SU-DHL-6 (cell line): ENCODE measurements at regions not wholly inside any gene's neighbourhood (a gene's known extent, or its start where the extent isn't known, plus 50 kb on each side); places are given as distances from the start of the nearest gene placed in this dataset.
"Not testable (repeated sequence)": the region's sequence is repeated elsewhere in the genome, so short reads cannot be mapped to it uniquely, and the experiment has no call there.

Experiments used
- H2AFZ ChIP-seq: fragments of 200-600 bp; sonication (generic); 2 replicates; pipeline ENCODE4 v1.6.1; 2014; ENCODE audit warnings: low read depth, mild to moderate bottlenecking, moderate library complexity, mixed read lengths, antibody characterized with exemption, low read length; ENCODE audit not compliant: severe bottlenecking
- H3F3A ChIP-seq: fragments of 200-600 bp; shearing (Covaris generic); 2 replicates; pipeline ENCODE4 v1.6.0; 2016; ENCODE audit warnings: antibody characterized with exemption, mild to moderate bottlenecking; ENCODE audit not compliant: insufficient read depth
- H3K27ac ChIP-seq: fragments of 200-600 bp; sonication (generic); 2 replicates; pipeline ENCODE4 v1.5.1; 2016; ENCODE audit warnings: low read depth, mild to moderate bottlenecking, low read length, moderate library complexity, mixed read lengths
- H3K27me3 ChIP-seq: fragments of 200-600 bp; sonication (generic), shearing (Covaris generic); 2 replicates; pipeline ENCODE4 v1.6.0; 2014; ENCODE audit warnings: mild to moderate bottlenecking, low read length
- H3K36me3 ChIP-seq: fragments of 200-600 bp; sonication (generic); 2 replicates; pipeline ENCODE4 v1.6.1; 2014; ENCODE audit warnings: mild to moderate bottlenecking, low read length, mixed read lengths
- H3K4me2 ChIP-seq: fragments of 300-600, 200-600 bp; shearing (Covaris generic), sonication (generic); 2 replicates; pipeline ENCODE4 v1.6.0; 2014; ENCODE audit warnings: low read length, low read depth, mild to moderate bottlenecking; ENCODE audit not compliant: poor library complexity, severe bottlenecking
- H3K4me3 ChIP-seq: fragments of 200-600 bp; sonication (generic); 2 replicates; pipeline ENCODE4 v1.5.1; 2014; ENCODE audit warnings: antibody characterized with exemption, low read length, mild to moderate bottlenecking, mixed read lengths; ENCODE audit not compliant: insufficient read depth, poor library complexity, severe bottlenecking
- H3K79me2 ChIP-seq: fragments of 200-600 bp; sonication (generic); 2 replicates; pipeline ENCODE4 v1.6.1; 2014; ENCODE audit warnings: mild to moderate bottlenecking, low read length, moderate library complexity; ENCODE audit not compliant: insufficient read depth
- H3K9ac ChIP-seq: fragments of 200-600 bp; sonication (generic); 2 replicates; pipeline ENCODE4 v1.7.0; 2014; ENCODE audit warnings: mild to moderate bottlenecking, low read length
- H3K9me2 ChIP-seq: fragments of 200-600 bp; sonication (generic); replicated peaks from 2 replicates; pipeline ENCODE4 v1.6.1; 2014; ENCODE audit warnings: low read length; ENCODE audit not compliant: insufficient read depth
- H3K9me3 ChIP-seq: fragments of 200-600 bp; sonication (generic); 2 replicates; pipeline ENCODE4 v1.6.1; 2014; ENCODE audit warnings: low read length, mixed read lengths; ENCODE audit not compliant: insufficient read depth
- H4K20me1 ChIP-seq: fragments of 200-600 bp; sonication (generic); 2 replicates; pipeline ENCODE4 v1.6.1; 2014; ENCODE audit warnings: low read depth, mild to moderate bottlenecking, antibody characterized with exemption, low read length, moderate library complexity, mixed read lengths
- EZH2phosphoT487 ChIP-seq: fragments of 200-600 bp; sonication (generic), shearing (Covaris generic); conservative IDR thresholded peaks from 2 replicates; pipeline ENCODE4 v1.6.1; 2018; ENCODE audit warnings: mild to moderate bottlenecking, antibody characterized with exemption, low read length, moderate library complexity, mixed read lengths
- TF ChIP-seq, protein P1 (sequence below): fragments of 200-600 bp; sonication (generic); IDR thresholded peaks from one replicate; pipeline ENCODE4 v1.5.1; 2017; ENCODE audit warnings: antibody characterized with exemption, mild to moderate bottlenecking, low read length, moderate library complexity; ENCODE audit not compliant: insufficient read depth, poor library complexity, severe bottlenecking

DNA sequence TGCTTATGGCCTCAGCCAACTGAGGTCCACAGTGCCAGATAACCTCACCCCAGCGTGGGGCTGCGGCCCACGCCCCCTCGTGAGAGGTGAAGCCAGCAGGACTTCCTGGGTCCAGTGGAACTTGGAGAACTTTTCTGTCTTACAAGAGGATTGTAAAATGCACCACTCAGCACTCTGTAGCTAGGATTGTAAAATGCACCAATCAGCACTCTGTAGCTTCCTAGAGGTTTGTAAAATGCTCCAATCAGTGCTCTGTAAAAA is 109.1 kb downstream of the AKAP11 start:
- H3K36me3 ChIP-seq, result no peaks in the 10 kb centered on the region
- no peaks in the 10 kb centered on the region for H3K9me2 ChIP-seq
- no peak overlapping the region for H3K27ac ChIP-seq
- H3K4me2 ChIP-seq, result no peak overlapping the region
- H3K79me2 ChIP-seq, result no peaks in the 10 kb centered on the region
- TF ChIP-seq EZH2phosphoT487, result no peak
- TF ChIP-seq, protein P1, sequence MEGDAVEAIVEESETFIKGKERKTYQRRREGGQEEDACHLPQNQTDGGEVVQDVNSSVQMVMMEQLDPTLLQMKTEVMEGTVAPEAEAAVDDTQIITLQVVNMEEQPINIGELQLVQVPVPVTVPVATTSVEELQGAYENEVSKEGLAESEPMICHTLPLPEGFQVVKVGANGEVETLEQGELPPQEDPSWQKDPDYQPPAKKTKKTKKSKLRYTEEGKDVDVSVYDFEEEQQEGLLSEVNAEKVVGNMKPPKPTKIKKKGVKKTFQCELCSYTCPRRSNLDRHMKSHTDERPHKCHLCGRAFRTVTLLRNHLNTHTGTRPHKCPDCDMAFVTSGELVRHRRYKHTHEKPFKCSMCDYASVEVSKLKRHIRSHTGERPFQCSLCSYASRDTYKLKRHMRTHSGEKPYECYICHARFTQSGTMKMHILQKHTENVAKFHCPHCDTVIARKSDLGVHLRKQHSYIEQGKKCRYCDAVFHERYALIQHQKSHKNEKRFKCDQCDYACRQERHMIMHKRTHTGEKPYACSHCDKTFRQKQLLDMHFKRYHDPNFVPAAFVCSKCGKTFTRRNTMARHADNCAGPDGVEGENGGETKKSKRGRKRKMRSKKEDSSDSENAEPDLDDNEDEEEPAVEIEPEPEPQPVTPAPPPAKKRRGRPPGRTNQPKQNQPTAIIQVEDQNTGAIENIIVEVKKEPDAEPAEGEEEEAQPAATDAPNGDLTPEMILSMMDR, result no peak
- peaks cover 12% of the 10 kb centered on the region; the same call in 1 of the 2 replicates for H3F3A ChIP-seq
- no peaks in the 10 kb centered on the region for H3K27me3 ChIP-seq
- no peaks in the 10 kb centered on the region for H3K9me3 ChIP-seq
- no peak overlapping the region for H2AFZ ChIP-seq
- no peak overlapping the region for H3K4me3 ChIP-seq
- H3K9ac ChIP-seq, result no peak overlapping the region
- H4K20me1 ChIP-seq, result no peaks in the 10 kb centered on the region

DNA sequence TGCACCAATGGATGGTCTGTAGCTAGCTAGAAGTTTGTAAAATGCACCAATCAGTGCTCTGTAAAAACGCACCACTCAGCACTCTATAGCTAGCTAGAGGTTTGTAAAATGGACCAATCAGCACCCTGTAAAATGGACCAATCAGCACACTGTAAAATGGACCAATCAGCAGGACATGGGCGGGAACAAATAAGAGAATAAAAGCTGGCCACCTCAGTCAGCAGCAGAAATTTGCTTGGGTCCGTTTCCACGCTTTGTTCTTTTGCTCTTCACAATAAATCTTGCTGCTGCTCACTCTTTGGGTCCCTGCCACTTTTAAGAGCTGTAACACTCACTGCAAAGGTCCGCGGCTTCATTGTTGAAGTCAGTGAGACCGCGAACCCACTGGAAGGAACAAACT is 109.5 kb downstream of the AKAP11 start:
- not testable (repeated sequence) for H3K4me2 ChIP-seq

DNA sequence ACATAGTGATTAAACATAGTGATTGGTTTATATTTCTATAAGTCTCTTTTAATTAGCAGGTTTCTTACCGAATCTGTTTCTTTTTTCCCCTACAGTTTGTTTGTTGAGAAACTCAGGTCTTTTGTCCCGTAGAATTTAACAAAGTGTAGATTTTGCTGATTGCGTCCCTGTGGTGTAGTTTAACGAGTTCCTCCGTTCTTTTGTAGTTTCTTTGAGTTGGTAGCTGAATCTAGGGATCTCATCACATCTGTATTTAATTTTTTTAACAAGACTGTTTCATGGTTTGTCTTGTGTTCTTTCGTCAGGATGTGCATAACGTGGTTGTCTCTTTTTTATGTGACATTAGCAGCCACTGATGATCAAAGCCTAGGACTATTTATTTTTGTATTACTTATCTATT is 111.1 kb downstream of the AKAP11 start:
- Histone ChIP-seq H3K4me2 (no peak overlapping the region), H3F3A (0 out of 2 replicates have a peak, but pooled peaks cover 3% of the 10 kb centered on the region), H2AFZ (no peak overlapping the region), H4K20me1 (no peaks in the 10 kb centered on the region), H3K9me3 (no peaks in the 10 kb centered on the region), H3K4me3 (no peak overlapping the region), H3K79me2 (no peaks in the 10 kb centered on the region), H3K9me2 (no peaks in the 10 kb centered on the region), H3K9ac (no peak overlapping the region), H3K36me3 (no peaks in the 10 kb centered on the region), H3K27me3 (no peaks in the 10 kb centered on the region), H3K27ac (no peak overlapping the region)
- TF ChIP-seq, protein P1, result no peak
- TF ChIP-seq EZH2phosphoT487, result no peak

More for the DNA sequence above, 109.5 kb downstream of the AKAP11 start:
- not testable (repeated sequence) for H3K27me3 ChIP-seq, H3K9me2 ChIP-seq, H3K9me3 ChIP-seq, H2AFZ ChIP-seq, H3K9ac ChIP-seq, H3K4me3 ChIP-seq, H3K27ac ChIP-seq, H3K79me2 ChIP-seq, H4K20me1 ChIP-seq, H3K36me3 ChIP-seq
- H3F3A ChIP-seq, result peaks cover 12% of the 10 kb centered on the region; the same call in 1 of the 2 replicates

DNA sequence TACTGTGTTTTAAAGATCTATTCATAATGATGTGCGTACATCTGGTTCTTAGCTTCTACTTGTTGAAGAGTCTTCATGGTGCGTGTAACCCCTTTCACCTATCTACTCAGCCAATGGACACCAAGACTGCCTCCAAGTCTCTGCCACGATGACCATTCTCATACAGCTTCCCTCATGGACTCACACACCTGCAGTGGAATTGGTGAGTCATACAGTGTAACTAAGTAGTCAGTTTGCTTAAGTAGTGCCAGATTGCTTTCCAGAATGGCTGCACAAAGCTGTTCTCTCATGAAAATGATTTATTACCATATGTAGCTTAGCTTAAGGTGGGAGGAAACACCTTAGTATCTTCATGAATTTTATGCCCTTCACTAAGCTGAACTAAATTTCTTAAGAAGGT is 112.3 kb downstream of the AKAP11 start:
- Histone ChIP-seq H3K36me3 (no peaks in the 10 kb centered on the region), H3K27me3 (no peaks in the 10 kb centered on the region), H2AFZ (no peak overlapping the region), H3F3A (0 out of 2 replicates have a peak, but pooled peaks cover 3% of the 10 kb centered on the region), H4K20me1 (no peaks in the 10 kb centered on the region), H3K9ac (no peak overlapping the region), H3K9me3 (no peaks in the 10 kb centered on the region), H3K4me3 (no peak overlapping the region), H3K9me2 (no peaks in the 10 kb centered on the region), H3K79me2 (no peaks in the 10 kb centered on the region), H3K4me2 (no peak overlapping the region), H3K27ac (no peak overlapping the region)
- TF ChIP-seq, protein P1, result no peak
